AG08396 (cell line): ENCODE measurements at regions not wholly inside any gene's neighbourhood (a gene's known extent, or its start where the extent isn't known, plus 50 kb on each side); places are given as distances from the start of the nearest gene placed in this dataset.

Experiments used
- DNase-seq: peaks from one replicate; pipeline ENCODE4 v3.0.0; 2012; ENCODE audit warnings: low spot score, mixed read lengths

DNA sequence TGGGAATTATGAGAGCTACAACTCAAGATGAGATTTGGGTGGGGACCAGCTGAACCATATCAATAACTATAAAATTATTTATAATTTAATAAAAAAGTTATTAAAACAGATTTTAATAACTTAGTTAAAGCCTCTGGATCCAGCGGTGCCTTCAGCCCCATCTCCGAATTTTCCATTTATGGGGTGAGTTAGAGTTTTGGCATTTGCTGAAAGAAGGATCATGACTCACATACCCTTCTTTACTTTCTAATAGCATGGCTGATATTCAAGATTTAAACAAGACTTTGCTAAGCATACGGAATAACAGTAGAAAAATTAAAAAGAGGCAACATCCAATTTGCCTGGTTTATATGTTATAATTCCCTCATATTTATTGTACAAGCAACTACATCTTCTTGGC is 94.5 kb downstream of the RDH14 start:
- DNase-seq, result no peak

DNA sequence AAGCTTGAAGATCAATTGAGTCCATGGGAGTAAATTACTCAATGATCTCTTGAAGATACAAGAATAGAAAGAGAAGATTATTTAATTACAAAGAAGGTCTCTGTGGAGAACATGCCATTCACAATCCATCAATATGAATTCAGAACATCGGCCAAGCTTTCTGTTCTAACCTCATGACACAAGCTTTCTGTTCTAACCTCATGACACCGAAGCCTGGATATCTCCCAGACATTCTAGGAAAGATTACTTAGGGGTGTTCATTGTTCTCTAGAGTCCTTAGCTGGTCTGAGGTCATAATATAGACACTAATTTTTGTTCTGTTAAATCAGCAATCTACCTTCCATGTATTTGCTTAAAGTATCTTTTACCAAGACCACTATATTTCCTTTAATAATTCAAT is 95.5 kb downstream of the RDH14 start:
- DNase-seq, result no peak

DNA sequence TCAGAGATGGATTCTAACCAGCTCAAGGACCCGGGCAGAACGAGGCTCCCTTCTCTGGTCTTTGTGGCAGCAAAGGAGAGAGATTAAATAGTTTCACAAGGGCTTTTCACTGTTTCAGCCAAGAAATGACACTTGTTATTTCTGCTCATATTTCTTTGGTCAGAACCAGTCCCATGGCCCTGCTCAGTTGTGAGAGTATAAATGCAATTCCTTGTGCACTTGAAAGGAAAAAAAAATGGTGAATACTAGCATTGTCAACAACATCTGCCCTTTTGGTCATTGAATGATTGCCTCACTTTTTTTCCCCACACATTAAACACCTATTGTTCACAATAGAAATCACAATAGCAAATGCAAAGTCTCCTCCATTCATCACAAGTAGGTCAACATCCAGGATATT is 104.4 kb downstream of the RDH14 start:
- DNase-seq, result no peak

DNA sequence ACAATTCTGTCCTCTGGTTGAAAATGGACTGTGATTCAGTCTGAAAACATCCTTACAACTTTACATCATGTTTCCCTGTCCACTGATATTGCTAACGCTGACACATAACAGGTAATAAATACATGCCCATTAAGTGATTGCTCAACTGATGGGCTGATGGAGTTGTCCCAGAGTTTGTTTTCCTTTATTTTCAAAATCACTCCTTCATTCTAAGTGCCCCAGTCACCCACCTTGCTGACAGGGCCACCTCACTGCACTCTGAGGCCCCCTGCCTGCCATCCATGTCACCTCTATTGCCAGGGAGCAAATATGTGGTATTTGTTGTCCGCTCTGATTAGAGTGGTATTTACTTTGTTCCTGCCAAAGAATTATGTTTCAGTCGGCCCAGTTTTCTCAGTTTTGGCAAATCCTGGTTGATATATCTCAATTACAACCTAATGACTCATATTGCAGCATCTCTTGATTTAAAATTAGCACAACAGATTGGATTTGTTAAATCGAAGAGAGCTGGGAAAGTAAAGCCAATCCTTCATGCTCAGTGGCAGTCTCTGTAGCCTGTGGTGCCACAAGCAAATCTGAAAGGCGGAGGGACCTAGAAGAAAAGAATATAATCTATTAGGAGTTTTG is 105.1 kb downstream of the RDH14 start:
- peak; percentile 35 for DNase-seq

DNA sequence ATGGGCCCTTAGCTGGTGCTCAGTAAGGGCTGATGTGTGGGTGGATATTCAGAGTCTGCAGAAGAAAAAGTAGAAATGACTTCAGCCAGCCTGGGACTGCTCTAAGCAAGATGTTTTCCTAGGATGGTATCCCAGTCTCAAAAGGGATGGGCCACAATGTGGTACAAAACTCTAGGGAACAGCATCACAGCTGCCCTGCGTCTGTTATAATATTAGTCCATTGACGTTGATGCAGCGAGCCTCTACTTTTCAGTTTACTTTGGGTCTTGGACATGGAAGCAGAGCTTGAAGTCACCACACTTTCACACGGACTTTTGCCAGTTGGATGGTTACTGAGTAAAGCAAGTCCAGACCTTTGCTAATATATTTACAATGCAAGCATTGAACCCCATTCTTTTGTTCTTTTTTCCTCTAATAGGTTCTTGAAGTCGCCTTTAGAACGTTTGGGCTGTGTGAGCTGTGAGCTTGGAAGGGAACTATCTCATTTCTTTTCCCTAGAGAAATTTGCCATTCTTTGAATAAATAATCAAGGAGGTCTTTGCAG is 105.7 kb downstream of the RDH14 start:
- no peak for DNase-seq

DNA sequence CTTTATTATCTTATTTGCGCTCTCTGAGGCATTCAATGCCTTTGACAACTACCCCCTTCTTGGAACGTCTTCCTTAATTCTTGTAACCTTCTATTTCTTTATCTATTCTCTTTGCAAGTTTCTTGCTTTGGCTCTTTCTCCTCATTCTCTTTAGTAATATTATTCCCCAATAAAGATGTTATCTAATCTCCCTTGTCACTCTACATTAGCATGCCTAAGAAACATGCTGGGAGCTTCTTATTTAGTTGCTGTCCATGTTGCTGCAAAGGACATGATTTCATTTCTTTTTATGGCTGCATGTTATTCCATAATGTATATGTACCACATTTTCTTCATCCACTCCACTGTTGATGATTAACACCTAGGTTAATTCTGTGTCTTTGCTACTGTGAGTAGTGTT is 113.7 kb downstream of the RDH14 start:
- no peak for DNase-seq

DNA sequence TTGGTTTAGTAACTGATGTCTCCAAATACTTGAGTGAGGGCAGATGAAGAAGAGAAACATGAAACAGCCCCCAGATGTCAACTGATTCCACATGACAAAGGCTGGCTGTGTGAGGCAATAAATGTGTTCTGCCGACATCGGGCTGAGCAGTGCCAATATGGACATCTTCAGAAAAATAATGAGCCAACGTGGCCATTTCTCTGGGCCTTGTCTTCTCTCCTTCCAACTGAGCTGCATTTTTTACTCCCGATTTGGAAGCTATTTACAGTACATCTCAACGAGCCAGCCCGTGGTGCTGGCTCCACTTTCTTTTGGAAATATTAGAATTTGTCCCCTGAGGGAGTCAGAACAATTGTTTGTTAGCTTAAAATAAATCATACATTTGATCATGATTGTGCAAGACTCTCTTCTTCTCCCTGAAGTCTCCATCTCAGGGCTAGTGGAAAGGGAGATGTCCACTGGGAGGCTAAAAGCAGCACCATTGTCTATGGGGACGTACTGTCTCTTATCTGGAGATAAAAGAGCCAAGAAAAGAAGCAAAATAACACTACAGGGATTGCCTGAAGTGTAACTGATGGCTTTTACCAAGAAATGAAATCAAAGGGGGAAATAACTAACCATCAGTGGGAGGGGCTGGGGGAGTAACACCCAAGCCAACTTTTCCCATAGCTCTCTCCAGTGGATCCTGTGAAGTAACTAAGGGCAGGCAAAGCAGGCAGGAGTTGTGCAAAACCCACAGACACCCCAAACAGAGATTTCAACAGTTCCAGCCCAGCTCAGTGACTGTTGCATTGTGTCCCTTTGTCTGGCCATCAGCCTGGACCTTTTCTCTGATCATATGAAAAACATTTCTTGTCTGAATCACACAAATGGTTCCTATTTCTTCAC is 114.8 kb downstream of the RDH14 start:
- DNase-seq, result no peak

DNA sequence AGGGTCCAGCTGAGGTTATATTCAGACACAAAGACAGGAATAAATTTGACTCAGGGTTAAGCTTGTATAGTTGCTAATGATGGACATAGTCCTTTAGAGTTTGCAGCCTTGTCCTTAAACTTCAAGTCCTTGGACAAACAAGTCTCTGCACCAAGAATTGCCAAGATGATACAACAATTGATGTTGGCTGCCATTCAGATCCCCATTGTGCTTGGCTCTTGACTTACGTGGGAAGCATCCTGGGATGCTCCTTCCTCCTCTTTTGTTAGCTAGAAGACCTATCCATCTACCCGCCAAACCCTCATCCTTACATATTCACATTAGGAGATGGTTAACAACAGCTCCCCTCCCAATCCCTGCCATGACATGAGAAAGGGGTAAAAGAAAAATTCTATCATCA is 115.6 kb downstream of the RDH14 start:
- DNase-seq, result no peak

DNA sequence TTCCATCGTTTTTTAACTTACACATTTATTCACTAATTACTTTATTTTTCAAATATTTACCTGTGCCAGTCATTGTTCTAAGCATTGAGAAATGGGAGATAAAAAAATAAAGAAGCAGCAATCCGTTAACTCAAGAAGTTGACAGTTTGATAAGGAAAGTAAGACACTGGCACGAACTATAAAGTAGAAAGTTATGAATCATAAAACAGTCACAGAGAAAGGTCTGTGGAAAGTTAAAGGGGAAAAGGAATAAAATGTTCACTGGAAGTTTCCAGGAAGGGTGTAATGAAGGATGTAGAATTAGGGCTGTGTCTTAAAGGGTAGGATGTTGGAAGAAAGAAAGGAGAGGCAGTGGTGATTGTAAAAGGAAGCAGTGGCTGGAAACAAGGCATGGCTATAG is 118.9 kb downstream of the RDH14 start:
- DNase-seq, result no peak

DNA sequence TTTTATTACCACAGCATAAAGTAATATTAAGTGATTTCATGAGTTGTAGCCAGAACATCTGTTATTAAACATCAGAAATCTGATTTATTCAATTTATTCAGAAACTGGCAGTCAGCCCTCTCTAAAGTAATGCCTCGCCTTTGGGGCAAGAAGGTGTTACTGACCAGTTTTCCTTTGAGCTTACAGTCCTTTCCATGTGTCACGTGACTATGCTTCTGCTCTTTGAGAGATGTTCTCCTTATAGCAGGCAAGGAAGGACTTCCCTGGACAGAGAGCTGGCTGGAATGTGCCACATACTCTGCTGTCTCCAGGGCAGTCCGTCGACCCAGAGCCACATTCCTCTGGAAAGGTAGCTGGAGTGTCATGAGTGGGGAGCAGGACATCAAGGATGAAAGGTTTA is 119.7 kb downstream of the RDH14 start:
- DNase-seq, result no peak

DNA sequence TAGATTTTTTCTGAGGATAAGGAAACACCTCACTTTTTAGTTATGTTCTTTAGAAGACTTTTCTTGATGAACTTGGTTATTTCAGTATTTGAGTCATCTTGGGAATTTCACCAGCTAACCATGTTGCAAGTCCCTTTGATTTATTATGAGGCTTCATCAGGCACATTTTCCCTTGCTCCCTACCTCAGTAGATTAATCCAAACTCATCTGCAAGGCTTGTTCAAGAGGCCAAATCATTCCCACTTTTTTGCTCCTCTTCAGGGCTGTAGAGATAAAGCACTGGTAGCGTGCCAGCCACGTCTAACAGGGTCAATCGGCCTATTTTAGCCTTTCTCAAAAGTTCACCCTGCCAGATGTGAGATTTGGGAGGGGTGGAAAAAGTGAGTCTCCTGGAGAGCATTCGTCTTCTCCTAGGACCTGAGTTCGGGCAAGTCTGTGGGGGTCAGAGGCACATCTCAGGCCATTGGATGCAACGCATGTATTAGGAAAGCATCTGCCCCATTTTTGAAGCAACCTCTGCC is 120.3 kb downstream of the RDH14 start:
- no peak for DNase-seq

DNA sequence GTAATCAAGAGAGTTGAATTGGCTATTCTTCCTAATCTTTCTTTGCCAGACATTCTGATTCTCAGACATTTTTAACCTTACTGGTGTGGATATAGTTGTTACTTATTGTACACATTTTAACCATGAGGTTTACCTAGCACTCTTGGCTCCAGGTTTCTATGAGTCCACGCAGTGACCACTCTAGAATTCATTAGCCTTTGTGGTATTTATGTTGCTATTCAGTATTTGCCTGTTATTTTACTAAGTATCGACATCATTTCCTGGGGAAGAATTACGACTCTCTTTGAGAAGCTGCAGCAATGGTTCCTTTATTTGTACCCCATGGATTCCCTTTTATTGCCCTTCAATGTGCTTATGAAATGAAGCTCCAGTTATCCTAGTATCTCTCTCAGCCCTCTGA is 120.7 kb downstream of the RDH14 start:
- DNase-seq, result no peak

DNA sequence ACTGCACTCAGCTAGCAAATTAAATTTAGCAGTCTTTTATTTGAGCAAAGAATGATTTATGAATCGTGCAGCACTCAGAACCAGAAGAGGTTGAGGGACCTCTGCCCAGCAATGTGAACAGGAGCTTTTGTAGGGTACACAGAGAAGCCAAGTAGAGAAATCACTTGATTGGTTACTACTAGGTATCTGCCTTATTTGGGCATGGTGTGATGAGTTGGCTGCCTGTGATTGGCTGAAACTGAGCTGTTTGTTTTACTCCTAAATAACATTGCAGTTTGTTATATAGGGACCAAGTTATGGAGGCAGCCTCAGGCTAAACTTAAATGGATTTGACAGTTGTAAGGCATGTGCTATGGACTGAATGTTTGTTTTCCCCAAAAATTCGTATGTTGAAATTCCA is 122.5 kb downstream of the RDH14 start:
- no peak for DNase-seq

DNA sequence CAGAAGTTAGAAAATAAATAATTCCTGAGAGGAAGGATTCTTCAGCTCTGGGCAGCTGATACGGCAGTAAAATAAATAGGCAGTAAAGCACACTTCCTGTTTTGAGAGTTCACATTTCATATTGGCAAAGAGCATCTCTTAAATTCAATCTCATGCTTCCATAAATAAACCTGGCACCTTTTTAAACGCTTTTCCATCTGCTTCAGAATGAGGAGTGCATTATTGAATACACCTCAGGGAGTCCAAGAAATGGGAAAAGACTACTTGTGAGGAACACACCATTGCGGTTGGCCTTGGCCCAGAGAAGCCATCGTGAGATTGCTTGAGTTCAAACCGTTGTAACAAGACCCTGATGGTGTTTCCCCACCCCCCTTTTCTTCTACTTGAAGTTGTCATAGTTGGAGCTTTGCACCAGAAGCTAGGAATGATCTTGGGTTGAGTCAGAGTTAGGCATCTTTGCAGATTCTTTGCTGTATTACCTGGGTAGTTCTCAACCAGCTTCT is 123.9 kb downstream of the RDH14 start:
- no peak for DNase-seq

DNA sequence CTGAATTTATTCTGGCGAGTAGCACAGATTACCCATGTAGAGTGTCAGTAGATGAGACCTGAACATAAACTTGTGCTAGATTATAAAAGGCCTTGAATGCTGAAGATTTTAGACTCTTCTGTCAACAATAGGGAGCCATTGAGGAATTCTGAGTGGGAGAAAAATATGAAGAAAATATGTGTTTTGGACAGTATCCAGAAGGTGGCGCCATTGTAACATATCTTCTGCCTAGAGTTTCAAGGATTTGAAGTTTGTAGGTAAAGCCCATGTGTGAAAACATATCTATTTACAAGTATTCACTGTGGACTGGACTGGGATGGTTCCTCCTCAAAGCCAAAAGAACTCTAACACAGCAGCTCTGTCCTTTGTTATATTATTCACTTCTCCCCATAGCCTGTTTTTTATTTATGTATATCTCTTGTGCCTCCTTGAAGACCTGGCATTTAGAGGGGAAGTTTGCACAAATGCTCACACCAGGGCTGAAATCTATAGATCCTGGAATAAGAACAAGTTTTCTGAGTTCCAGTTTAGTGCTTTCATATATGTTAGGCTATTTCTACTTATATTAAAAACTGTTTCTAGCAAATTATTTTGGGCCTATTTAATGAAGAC is 124.9 kb downstream of the RDH14 start:
- no peak for DNase-seq

DNA sequence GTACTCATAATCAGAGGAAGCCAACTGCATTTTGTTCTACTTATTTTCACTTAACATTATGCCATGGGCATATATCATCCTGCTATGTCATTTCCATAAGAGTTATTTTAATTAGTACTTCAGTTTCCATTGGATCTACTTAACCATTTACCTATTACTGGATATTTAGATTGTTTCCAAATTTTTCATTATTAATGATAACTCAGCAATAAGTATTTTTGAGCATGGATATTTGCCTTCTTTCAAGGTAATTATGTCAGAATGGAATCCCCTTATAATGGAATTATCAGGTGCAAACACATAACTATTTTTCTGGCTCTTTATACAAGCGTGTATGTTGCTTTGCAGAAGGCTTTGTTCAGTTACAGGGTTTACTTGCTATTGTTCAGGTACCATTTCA is 126.6 kb downstream of the RDH14 start:
- no peak for DNase-seq

DNA sequence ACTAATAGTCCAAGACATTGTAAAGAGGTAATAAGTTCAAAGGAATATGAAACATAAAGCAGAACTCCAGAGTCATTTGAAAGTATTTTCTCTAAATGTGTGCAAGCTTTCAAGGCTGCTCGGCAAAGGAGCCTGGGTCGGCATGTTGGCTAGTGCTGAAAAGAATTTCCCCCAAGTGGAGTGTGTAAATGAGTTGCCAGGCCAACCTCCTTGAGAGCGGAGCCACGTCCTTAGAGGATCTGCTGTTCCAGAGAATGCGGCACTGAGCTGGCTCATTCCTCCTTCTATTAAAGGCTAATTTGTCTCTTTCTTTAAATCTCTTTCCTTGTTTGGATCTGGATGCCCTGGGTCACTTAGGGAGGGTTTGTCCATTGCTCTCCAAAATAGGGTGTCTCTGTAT is 127.5 kb downstream of the RDH14 start:
- no peak for DNase-seq

DNA sequence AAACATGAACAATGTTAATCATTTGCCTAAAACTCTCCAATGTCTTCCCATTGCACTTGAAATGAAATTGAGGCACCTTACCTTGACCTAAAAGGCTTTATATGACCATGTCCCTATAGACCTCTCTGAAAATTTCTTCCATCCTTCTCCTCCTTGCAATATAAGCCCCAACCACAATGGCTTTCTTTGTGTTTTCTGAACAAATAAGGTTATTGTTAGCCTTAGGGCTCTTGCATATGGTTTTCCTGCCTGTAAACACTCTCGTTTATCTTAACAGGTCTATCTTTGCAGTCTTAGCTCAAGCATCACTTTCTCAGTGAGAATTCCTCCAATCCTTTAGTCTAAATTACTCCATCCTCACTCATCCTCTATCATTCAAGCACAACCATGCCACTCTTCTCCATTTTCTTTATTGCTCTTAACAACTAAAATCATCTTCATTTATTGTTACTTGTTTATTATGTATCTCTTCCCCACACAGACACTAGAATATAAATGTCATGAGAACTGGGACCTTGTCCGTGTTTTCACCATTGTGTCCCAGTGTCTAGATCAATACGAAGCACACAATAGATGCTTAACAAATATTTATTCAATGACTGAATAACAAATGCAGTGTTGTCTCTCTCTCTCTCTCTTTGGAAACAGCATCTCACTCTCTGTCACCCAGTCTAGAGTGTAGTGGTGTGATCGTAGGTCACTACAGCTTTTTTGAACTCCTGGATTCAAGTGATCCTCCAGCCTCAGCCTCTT is 129.3 kb downstream of the RDH14 start:
- no peak for DNase-seq

DNA sequence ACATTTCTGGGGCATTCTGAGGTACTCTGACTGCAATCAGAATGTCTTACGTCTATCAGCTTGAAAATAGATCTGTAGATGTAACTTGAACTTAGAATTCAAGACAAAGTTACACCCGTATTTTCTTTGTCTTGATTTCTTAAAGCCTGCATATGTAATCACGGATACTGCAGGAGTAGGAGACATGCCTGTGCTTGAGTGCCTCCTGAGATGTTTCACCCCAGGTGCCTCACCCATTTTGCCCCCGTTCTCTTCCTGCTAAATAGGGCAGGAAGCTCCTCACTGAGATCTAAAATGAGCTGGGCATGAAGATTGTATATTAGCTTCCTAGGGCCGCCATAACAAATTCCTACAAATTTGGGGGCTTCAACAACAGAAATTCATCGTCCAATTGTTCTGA is 131.9 kb downstream of the RDH14 start:
- DNase-seq, result no peak

DNA sequence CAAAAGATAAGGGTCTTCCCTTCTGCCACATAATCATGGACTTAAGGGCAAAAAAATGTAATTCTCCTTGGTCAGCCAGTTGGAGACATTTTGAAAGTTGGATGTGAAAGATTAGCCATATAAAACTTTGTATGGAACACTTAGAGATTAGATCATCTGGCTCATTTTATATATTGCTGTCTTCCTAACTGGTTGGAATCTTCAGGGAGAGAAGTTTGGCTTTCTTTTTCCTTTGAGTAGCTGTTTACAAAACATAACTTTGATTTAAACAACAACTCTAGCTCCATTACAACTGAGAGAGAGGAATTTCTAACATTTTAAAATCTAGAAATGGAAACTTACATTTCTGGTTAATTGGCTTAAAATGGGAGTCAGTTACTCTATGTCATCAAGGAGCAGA is 132.7 kb downstream of the RDH14 start:
- no peak for DNase-seq

DNA sequence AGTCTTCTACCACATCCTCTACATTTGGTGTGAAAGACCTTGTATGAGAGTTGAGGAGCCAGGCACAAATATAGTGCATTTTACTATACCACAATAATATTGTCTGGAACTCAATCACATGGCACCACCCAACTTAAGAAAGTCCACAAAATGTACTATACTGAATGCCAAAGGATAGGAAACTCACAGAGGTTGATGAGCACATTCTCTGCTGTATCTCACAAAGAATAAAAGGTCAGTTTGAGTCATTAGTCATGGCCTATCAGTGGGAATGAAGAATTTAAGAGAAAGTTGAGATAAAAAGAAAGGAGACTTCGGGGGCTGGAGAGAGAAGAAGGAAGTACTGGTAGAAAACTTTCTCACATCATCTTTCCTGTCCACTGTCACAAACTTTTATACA is 134.3 kb downstream of the RDH14 start:
- no peak for DNase-seq

DNA sequence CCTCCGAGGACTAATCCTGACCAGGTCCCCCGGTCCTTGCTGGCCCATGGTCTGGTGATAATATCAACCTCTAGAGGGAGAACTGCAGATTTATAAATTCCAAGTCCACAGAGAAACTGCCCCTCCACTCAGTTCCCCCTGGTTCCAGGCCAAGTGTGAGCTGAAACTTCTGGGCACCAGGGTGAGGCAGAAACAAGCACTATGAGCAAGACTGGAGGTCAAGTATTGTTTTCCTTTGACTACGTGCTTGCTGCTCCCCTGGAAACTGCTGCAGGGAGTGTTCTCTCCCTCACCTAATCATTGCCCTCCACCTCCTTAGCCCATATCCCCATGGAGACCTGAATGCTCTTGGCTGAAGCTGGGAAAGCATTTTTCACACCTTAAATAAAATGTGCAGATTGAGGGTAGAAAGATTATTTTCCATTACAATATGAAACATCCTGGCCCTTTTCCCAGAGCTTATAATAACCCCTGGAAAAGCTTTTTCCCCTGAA is 135.2 kb downstream of the RDH14 start:
- DNase-seq, result no peak
